ENCODE measurements at regions not wholly inside any gene's neighbourhood (a gene's known extent, or its start where the extent isn't known, plus 50 kb on each side); places are given as distances from the start of the nearest gene placed in this dataset.

GRCh38 chr17:77331301-77331864 is 190.6 kb downstream of the SEC14L1 start (continued):
- TF ChIP-seq SP4 (IDR thresholded peaks at IDR 0.05; ENCODE audit: low read length) (no peak), SUZ12 (IDR thresholded peaks at IDR 0.05; ENCODE audit: low read length) (no peak), E2F6 (IDR thresholded peaks at IDR 0.05) (no peak), SIRT6 (IDR thresholded peaks at IDR 0.05; ENCODE audit: low read length) (no peak), NRF1 (IDR thresholded peaks at IDR 0.05; ENCODE audit: low read depth, low read length) (no peak), POU5F1 (IDR thresholded peaks at IDR 0.05; ENCODE audit: low read depth, low read length) (no peak), BACH1 (IDR thresholded peaks at IDR 0.05; ENCODE audit: low read length) (peak; percentile 48; the same call in 1 of the 2 replicates), YY1 (IDR thresholded peaks at IDR 0.05; ENCODE audit: low read depth, low read length) (peak; percentile 23; the same call in 1 of the 2 replicates)
